ENCODE measurements at regions not wholly inside any gene's neighbourhood (a gene's known extent, or its start where the extent isn't known, plus 50 kb on each side); places are given as distances from the start of the nearest gene placed in this dataset.

DNA sequence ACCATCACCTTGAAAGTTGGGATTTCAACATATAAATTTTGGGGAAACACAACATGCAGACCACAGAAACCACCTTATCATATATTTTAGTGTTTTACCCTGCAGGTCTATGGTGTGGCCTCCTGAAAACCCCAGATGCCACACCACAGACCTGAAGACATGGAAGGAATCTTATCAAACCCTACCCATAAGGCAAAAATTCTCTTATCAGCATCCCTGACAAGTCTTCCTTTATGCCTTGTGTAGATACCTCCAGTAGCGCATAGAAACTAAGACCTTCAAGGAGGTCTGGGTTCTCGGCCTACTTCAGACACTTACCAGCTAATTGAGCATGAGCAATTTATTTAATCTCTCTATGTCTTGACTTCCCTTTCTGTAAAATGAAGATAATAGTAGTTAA lies 59.1 kb upstream of the SLC14A2 start:
- no peak for DNase-seq (ENCODE audit: low read depth in 4 of 4, low spot score in 1 of 4)

DNA sequence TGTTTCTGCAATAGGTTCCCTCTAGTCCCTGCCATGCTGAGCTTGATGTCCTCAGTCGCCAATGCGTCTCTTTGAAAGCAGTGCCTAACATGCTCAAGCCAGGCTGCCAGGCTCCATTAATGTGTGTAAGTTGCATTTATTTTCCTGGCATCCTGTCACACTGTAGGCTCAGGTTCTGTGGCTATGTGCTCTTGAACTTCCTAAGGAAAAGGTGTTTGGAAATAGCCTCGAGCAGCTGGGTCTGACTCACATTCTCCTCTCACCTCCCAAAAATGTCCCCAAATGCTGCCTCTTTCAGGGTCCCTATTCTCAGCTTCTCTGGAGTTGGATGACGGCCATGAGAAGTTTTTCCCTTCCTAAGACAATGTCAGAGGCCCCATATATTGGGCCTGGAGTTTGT lies 58.0 kb upstream of the SLC14A2 start:
- no peak for DNase-seq (ENCODE audit: low read depth in 4 of 4, low spot score in 1 of 4)

DNA sequence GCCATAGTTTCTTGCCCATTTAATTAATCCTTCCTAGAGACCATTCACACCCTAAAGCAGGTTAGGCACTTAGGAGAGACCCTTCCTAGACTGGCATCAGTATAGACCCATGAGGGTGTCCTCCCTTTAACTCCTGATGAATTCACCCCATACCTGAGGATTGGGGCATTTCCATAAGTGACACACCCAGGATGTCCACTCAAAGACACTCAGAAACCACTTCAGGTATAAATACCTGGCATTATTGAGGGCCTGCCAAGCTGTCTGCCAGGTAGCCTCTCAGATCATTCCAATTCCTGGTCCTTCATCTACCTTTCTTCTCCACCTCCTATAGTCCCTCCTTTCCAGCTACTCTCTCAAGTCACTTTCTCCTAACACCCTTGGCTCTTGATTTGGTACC lies 57.5 kb upstream of the SLC14A2 start:
- no peak for DNase-seq (ENCODE audit: low read depth in 4 of 4, low spot score in 1 of 4)

- DNase-seq (ENCODE audit: low read depth in 4 of 4, low spot score in 1 of 4), result no peak
Measured at GRCh38 chr18:45559258-45559657, 56.0 kb upstream of the SLC14A2 start.

- no peak for DNase-seq (ENCODE audit: low read depth in 4 of 4, low spot score in 1 of 4)
Measured at GRCh38 chr18:45560870-45561269, 54.4 kb upstream of the SLC14A2 start.

- no peak for DNase-seq (ENCODE audit: low read depth in 4 of 4, low spot score in 1 of 4)
Measured at GRCh38 chr18:45562567-45563479, 52.5 kb upstream of the SLC14A2 start.

DNA sequence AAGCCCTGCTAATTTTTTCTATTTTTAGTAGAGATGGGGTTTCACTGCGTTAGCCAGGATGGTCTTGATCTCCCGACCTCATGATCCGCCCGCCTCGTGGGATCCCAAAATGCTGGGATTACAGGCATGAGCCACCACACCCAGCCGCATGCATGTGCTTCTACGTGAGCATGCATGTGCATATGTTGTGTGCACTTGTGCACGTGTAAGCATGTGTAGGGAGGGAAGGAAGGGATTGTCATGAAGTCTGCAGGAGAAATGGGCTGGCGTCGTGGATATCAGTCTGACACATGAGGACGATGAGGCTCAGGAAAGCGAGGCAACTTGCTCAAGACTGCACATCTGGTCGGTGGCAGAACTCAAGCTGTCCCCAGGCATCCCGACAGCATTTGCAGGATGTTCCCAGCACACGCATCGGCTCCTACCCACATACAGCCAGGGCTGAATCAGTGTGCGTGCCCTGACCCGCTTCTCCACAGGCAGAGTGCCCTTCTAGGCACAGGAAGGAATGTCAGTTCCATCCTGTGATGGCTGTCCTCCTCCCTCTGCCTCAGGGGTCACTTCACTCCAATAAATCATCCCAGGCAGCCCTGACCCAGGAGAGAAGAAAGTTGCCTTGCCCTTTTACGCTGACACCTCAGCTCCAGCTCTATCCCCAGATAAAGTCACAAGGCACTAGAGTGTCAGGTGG lies 49.9 kb upstream of the SLC14A2 start:
- DNase-seq (ENCODE audit: low read depth in 4 of 4, low spot score in 1 of 4), result no peak
